Colonic mucosa (tissue), 4 donors: ENCODE measurements at regions not wholly inside any gene's neighbourhood (a gene's known extent, or its start where the extent isn't known, plus 50 kb on each side); places are given as distances from the start of the nearest gene placed in this dataset.

Source experiments
- DNase-seq: peaks from one replicate; pipeline ENCODE4 v3.0.0-alpha.2; 2020
- H3K27ac ChIP-seq: fragments of 200-600 bp; one replicate; pipeline ENCODE4 v1.8.0; 2021
- H3K27me3 ChIP-seq: fragments of 200-600 bp; one replicate; pipeline ENCODE4 v1.8.0; 2021
- H3K36me3 ChIP-seq: fragments of 200-600 bp; one replicate; pipeline ENCODE4 v1.8.0; 2021
- H3K4me1 ChIP-seq: fragments of 200-600 bp; one replicate; pipeline ENCODE4 v1.8.0; 2021; ENCODE audit warnings: mild to moderate bottlenecking
- H3K4me3 ChIP-seq: fragments of 200-600 bp; one replicate; pipeline ENCODE4 v1.8.0; 2021
- H3K9ac ChIP-seq, 2 donors: one replicate each; pipeline ENCODE4 v1.7.0; 2013; ENCODE audit warnings: control low read depth in 2 of 2, low read depth in 2 of 2, low read length in 2 of 2
- H3K9me3 ChIP-seq: fragments of 200-600 bp; one replicate; pipeline ENCODE4 v1.8.0; 2021
- intact Hi-C: fragments of 100-400 bp; cut with DNase I; formaldehyde crosslinking; loops from one replicate; pipeline ENCODE4 v1.14.1; 2022
- TF ChIP-seq, protein P1 (sequence below): fragments of 200-600 bp; IDR thresholded peaks from one replicate; pipeline ENCODE4 v1.8.0; 2022; ENCODE audit warnings: antibody characterized with exemption, mild to moderate bottlenecking
- donor health status: healthy.
- donor health status: DM: no; HTN: no; CAD: no.
- donor health status: DM: no; HTN: no; CAD: no.

DNA sequence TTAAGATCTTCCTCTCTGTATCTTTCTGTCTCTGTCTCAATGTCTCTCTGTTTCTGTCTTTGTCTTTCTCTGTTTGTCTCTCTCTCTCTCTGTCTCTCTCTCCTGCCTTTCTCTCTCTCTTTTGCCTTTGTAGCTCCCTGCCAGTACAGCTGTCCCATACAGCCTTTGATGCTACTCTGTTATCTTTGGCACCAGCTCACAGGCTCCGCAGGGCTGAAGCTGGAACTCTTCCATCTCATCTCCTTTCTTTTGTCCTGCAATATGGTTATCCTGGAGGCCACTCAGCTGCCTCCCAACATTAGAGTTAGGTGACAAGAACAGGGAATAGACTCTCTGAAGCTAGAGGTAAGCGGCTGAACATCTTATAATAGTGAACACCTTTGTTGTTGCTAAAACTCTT lies 354.3 kb upstream of the NEGR1 start:
- no peaks in the 10 kb centered on the region for H3K27me3 ChIP-seq
- no peak overlapping the region for H3K9ac ChIP-seq
- H3K9me3 ChIP-seq, result no peaks in the 10 kb centered on the region
- no peak overlapping the region for H3K4me3 ChIP-seq
- intact Hi-C loops, result no loop called here
- no peaks in the 10 kb centered on the region for H3K4me1 ChIP-seq
- TF ChIP-seq, protein P1, sequence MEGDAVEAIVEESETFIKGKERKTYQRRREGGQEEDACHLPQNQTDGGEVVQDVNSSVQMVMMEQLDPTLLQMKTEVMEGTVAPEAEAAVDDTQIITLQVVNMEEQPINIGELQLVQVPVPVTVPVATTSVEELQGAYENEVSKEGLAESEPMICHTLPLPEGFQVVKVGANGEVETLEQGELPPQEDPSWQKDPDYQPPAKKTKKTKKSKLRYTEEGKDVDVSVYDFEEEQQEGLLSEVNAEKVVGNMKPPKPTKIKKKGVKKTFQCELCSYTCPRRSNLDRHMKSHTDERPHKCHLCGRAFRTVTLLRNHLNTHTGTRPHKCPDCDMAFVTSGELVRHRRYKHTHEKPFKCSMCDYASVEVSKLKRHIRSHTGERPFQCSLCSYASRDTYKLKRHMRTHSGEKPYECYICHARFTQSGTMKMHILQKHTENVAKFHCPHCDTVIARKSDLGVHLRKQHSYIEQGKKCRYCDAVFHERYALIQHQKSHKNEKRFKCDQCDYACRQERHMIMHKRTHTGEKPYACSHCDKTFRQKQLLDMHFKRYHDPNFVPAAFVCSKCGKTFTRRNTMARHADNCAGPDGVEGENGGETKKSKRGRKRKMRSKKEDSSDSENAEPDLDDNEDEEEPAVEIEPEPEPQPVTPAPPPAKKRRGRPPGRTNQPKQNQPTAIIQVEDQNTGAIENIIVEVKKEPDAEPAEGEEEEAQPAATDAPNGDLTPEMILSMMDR, result no peak
- no peaks in the 10 kb centered on the region for H3K36me3 ChIP-seq
- no peak overlapping the region for H3K27ac ChIP-seq
- no peak for DNase-seq

DNA sequence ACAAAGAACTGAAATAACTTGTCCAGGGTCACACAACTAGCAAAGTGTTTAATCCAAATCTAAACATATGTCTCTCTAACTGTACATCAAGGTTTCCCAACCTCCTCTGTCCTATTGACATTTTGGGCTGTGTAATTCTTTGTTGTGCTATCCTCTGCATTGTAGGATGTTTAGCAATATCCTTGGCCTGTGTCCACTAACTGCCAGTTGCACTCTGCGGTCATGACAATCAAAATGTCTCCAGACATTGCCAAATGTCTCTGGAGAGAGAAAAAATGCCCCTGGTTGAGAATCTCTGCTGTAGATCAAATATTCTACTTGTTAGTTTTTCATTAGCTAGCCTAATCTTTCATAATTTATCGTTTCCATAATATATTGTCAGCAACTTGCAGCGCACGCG lies 353.4 kb upstream of the NEGR1 start:
- no peak for DNase-seq
- Histone ChIP-seq H3K27ac (no peak overlapping the region), H3K9me3 (no peaks in the 10 kb centered on the region), H3K36me3 (no peaks in the 10 kb centered on the region), H3K4me3 (no peak overlapping the region), H3K4me1 (no peaks in the 10 kb centered on the region), H3K9ac (no peak overlapping the region), H3K27me3 (no peaks in the 10 kb centered on the region)
- intact Hi-C loops, result no loop called here
- TF ChIP-seq, protein P1, result no peak

DNA sequence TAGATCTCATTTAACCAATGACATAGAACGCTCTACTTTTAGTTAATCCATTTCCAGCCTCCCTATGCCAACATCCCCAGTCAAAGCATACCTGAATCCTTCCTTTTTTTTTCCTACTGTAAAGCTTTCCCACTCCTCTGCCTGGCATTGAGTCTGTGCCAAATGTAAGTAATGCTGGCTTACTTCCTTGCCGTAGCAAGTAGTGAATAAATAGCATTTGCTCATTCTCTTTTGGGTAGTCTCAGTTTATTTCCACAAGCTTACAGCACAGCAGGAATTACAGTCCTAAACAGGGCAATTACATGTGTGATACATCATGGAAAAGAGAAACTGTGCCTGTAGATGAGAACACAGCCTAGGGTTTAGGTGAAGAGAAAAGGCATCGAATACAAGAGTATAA lies 352.6 kb upstream of the NEGR1 start:
- Histone ChIP-seq H3K36me3 (no peaks in the 10 kb centered on the region), H3K9ac (no peak overlapping the region), H3K4me1 (no peaks in the 10 kb centered on the region), H3K9me3 (no peaks in the 10 kb centered on the region), H3K27me3 (no peaks in the 10 kb centered on the region), H3K27ac (no peak overlapping the region), H3K4me3 (no peak overlapping the region)
- intact Hi-C loops, result no loop called here
- TF ChIP-seq, protein P1, result no peak
- DNase-seq, result no peak

DNA sequence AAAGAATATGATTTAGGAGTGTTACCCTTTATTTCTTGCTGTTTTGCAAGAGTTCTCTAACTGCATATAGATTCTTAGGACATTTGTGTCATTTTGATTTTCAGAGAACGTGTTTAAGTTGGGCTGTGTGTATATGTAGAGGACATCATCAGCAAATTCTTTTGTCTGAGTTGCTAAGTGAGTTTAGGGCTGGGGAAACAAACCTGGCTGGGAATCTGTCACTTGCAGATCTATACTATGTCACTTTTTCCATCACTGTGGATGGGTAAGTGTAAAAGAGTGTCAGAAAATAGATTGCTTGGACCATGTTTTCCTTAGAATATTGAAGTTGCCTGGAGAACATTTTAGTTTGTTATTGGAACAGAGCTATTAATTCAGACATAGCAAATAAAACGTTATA lies 349.1 kb upstream of the NEGR1 start:
- intact Hi-C loops, result no loop called here
- no peaks in the 10 kb centered on the region for H3K9me3 ChIP-seq

DNA sequence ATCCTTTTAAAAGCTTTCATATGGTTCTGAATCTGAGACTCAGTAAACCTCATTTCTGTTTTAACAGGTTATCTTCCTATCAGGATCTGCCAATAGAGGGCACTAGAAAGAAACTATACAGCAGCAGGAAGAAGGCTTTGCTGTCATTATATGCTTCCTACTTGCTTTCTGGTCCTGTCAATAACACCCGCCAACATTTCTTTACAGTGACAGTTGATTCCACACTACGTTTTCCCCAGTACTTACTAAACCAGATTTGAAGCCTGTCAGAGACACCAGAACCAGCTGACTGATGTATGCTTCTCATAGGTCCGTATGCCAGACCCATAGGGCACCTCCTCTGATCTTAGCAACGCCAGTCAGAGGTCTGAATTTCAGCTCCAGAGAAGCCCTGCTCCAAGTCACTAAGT lies 341.0 kb upstream of the NEGR1 start:
- intact Hi-C loops, result no loop called here
- H3K36me3 ChIP-seq, result no peaks in the 10 kb centered on the region
- DNase-seq, result no peak
- no peaks in the 10 kb centered on the region for H3K9me3 ChIP-seq
- no peak overlapping the region for H3K4me3 ChIP-seq
- H3K27me3 ChIP-seq, result no peaks in the 10 kb centered on the region
- TF ChIP-seq, protein P1, result peak; percentile 45
- H3K27ac ChIP-seq, result no peak overlapping the region
- no peak overlapping the region for H3K9ac ChIP-seq
- no peaks in the 10 kb centered on the region for H3K4me1 ChIP-seq

More for the DNA sequence above, 349.1 kb upstream of the NEGR1 start:
- no peak for DNase-seq
- Histone ChIP-seq H3K4me1 (no peaks in the 10 kb centered on the region), H3K27me3 (no peaks in the 10 kb centered on the region), H3K9ac (no peak overlapping the region), H3K27ac (no peak overlapping the region), H3K36me3 (no peaks in the 10 kb centered on the region), H3K4me3 (no peak overlapping the region)
- TF ChIP-seq, protein P1, result no peak

DNA sequence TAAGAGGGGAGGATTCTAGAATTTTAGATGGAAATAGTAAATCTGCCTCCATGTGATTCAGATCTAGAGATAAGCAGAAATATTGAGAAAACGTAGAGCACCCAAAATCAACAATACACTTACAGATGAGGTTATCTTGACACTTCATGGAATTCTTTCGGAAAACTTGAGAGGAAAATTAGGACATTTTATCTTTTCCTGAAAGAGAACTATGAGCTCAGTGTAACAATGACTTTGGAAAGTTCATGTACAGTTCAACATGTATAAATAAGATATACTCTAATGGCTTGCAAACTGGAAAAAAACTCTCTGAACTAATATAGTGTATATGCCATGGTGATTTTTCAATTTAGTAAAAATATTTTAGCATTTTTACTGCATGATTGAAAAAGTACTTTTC lies 338.1 kb upstream of the NEGR1 start:
- Histone ChIP-seq H3K27me3 (no peaks in the 10 kb centered on the region), H3K9me3 (no peaks in the 10 kb centered on the region), H3K4me3 (no peak overlapping the region), H3K9ac (no peak overlapping the region), H3K4me1 (no peaks in the 10 kb centered on the region), H3K36me3 (no peaks in the 10 kb centered on the region), H3K27ac (no peak overlapping the region)
- TF ChIP-seq, protein P1, result no peak
- no peak for DNase-seq
- intact Hi-C loops, result no loop called here
